ENCODE measurements at regions not wholly inside any gene's neighbourhood (a gene's known extent, or its start where the extent isn't known, plus 50 kb on each side); places are given as distances from the start of the nearest gene placed in this dataset.

DNA sequence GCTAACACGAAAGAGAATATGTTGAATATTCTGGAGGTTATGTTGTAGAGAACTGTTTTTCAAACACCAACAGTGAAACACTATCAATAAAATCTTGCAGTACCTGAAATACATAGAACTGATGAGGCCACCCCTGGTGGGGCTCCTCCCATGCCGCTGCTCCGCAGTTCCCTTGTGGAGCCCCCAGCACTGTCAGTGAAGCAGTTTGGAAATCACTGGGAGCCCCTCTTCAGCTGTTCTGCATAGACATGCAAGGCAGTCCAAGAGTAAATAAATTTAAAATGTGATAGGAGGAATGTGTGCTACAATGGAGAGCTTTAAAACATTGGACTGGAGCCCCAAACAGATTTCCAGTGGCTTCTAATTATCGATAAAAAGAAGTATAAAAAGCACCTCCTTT is 189.4 kb downstream of the FNDC1 start:
- DNase-seq = no peak
- Mint-ChIP-seq H3K36me3 (no peaks in the 10 kb centered on the region), H3K27me3 (ENCODE audit: low read depth in 3 of 3) (peaks cover 0 to 2% (median 0%) of the 10 kb centered on the region in 3 donors), H3K27ac (no peak overlapping the region), H3K4me1 (no peaks in the 10 kb centered on the region), H3K9me3 (peaks cover 0 to 3% (median 0%) of the 10 kb centered on the region in 7 donors), H3K4me3 (no peak overlapping the region)
- H2AFZ ChIP-seq (ENCODE audit: insufficient read depth, low read depth, low read length, poor library complexity, severe bottlenecking) = no peak overlapping the region
- H3K9ac ChIP-seq (ENCODE audit: insufficient read depth, low read length, poor library complexity, severe bottlenecking) = no peak overlapping the region
- H3K4me2 ChIP-seq (replicated peaks; ENCODE audit: extremely low read depth, low read length, poor library complexity, severe bottlenecking) = no peak overlapping the region
- H3K27me3 ChIP-seq (ENCODE audit: control insufficient read depth in 2 of 2, insufficient read depth in 2 of 2, low read length in 2 of 2) = no peaks in the 10 kb centered on the region
- H4K20me1 ChIP-seq (ENCODE audit: insufficient read depth, low read length) = no peaks in the 10 kb centered on the region
- no peak overlapping the region for H3K4me3 ChIP-seq (replicated peaks in 1 of 3; ENCODE audit: low read depth in 2 of 3, low read length in 3 of 3)
- 94% methylated on average over 3 of the region's 4 CpGs for WGBS (ENCODE audit: insufficient coverage)
- no peaks in the 10 kb centered on the region for H3K4me1 ChIP-seq (ENCODE audit: control insufficient read depth in 1 of 2, insufficient read depth in 2 of 2, low read length in 2 of 2)
- no peaks in the 10 kb centered on the region for H3K79me2 ChIP-seq (ENCODE audit: insufficient read depth, low read length)
- no peaks in the 10 kb centered on the region for H3K36me3 ChIP-seq (replicated peaks in 1 of 2; ENCODE audit: control insufficient read depth in 1 of 2, insufficient read depth in 2 of 2, low read length in 2 of 2)
- no peak overlapping the region for H3K27ac ChIP-seq (ENCODE audit: low read depth in 1 of 2, low read length in 2 of 2)
- TF ChIP-seq, protein P1, sequence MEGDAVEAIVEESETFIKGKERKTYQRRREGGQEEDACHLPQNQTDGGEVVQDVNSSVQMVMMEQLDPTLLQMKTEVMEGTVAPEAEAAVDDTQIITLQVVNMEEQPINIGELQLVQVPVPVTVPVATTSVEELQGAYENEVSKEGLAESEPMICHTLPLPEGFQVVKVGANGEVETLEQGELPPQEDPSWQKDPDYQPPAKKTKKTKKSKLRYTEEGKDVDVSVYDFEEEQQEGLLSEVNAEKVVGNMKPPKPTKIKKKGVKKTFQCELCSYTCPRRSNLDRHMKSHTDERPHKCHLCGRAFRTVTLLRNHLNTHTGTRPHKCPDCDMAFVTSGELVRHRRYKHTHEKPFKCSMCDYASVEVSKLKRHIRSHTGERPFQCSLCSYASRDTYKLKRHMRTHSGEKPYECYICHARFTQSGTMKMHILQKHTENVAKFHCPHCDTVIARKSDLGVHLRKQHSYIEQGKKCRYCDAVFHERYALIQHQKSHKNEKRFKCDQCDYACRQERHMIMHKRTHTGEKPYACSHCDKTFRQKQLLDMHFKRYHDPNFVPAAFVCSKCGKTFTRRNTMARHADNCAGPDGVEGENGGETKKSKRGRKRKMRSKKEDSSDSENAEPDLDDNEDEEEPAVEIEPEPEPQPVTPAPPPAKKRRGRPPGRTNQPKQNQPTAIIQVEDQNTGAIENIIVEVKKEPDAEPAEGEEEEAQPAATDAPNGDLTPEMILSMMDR (IDR thresholded peaks at IDR 0.05) = no peak
- H3K9me3 ChIP-seq (replicated peaks in 1 of 2; ENCODE audit: control insufficient read depth in 1 of 2, insufficient read depth in 1 of 2, low read length in 2 of 2) = no peaks in the 10 kb centered on the region
- intact Hi-C loops (cut with micrococcal nuclease) = no loop called here

DNA sequence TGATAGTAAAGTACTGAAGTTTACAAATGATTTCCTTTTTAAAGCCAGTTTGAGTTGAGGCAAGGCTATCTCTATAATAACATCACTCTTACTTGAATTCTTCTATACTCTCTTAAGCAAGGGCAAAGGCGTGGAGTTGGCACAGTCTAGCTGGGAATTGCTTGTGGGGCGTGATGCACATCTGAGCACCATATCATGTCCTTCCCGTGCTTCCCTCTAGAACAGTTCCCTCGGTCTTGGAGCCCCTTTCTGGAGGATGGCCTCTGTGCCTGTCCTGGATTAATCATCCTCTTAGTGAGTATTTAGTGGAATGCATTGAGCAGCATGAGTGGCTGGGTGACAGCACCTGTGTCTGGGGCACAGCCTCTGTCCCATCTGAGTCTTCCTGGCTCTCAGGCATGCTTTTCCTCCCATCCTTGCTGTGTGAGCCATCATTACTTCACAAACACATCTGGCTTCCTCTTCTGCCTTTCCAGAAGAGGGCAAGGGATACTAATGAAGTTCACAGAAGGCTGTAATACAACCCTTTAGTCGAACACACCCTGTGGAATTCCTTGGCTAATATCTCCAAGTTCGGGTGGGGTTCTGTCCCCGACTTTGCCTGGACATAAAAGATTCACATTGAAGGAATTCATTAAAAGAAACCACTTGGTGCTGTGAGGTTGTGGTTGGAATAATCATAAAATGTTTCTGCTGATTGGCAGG is 188.2 kb downstream of the FNDC1 start:
- TF ChIP-seq, protein P1 (IDR thresholded peaks at IDR 0.05) = no peak
- WGBS (ENCODE audit: insufficient coverage) = 100% methylated on average over 2 of the region's 7 CpGs
- no peaks in the 10 kb centered on the region for H3K36me3 ChIP-seq (replicated peaks in 1 of 2; ENCODE audit: control insufficient read depth in 1 of 2, insufficient read depth in 2 of 2, low read length in 2 of 2)
- intact Hi-C loops (cut with micrococcal nuclease) = no loop called here
- no peaks in the 10 kb centered on the region for H3K79me2 ChIP-seq (ENCODE audit: insufficient read depth, low read length)
- no peaks in the 10 kb centered on the region for H3K36me3 Mint-ChIP-seq
- no peak overlapping the region for H3K27ac Mint-ChIP-seq
- no peaks in the 10 kb centered on the region for H4K20me1 ChIP-seq (ENCODE audit: insufficient read depth, low read length)
- no peaks in the 10 kb centered on the region for H3K4me1 Mint-ChIP-seq
- H3K4me1 ChIP-seq (ENCODE audit: control insufficient read depth in 1 of 2, insufficient read depth in 2 of 2, low read length in 2 of 2) = no peaks in the 10 kb centered on the region
- no peaks in the 10 kb centered on the region for H3K27me3 ChIP-seq (ENCODE audit: control insufficient read depth in 2 of 2, insufficient read depth in 2 of 2, low read length in 2 of 2)
- no peak overlapping the region for H3K4me2 ChIP-seq (replicated peaks; ENCODE audit: extremely low read depth, low read length, poor library complexity, severe bottlenecking)
- H3K27me3 Mint-ChIP-seq (ENCODE audit: low read depth in 3 of 3) = peaks cover 0 to 2% (median 0%) of the 10 kb centered on the region in 3 donors
- H3K9me3 Mint-ChIP-seq = peaks cover 0 to under 1% (median 0%) of the 10 kb centered on the region in 7 donors
- DNase-seq = no peak
- H3K9ac ChIP-seq (ENCODE audit: insufficient read depth, low read length, poor library complexity, severe bottlenecking) = no peak overlapping the region
- H3K4me3 ChIP-seq (replicated peaks in 1 of 3; ENCODE audit: low read depth in 2 of 3, low read length in 3 of 3) = no peak overlapping the region
- H3K9me3 ChIP-seq (replicated peaks in 1 of 2; ENCODE audit: control insufficient read depth in 1 of 2, insufficient read depth in 1 of 2, low read length in 2 of 2) = no peaks in the 10 kb centered on the region
- H3K27ac ChIP-seq (ENCODE audit: low read depth in 1 of 2, low read length in 2 of 2) = no peak overlapping the region
- no peak overlapping the region for H2AFZ ChIP-seq (ENCODE audit: insufficient read depth, low read depth, low read length, poor library complexity, severe bottlenecking)
- no peak overlapping the region for H3K4me3 Mint-ChIP-seq

All from CD14-positive monocyte (primary cell).